Muscle of leg (tissue), 3 donors: ENCODE measurements at regions not wholly inside any gene's neighbourhood (a gene's known extent, or its start where the extent isn't known, plus 50 kb on each side); places are given as distances from the start of the nearest gene placed in this dataset.

ENCODE experiments used
- DNase-seq: peaks from one replicate; pipeline ENCODE4 v3.0.0; 2013
- H3K27ac ChIP-seq: one replicate; pipeline ENCODE4 v1.5.1; 2013; ENCODE audit warnings: mild to moderate bottlenecking, low read length, control low read depth
- H3K27me3 ChIP-seq: one replicate; pipeline ENCODE4 v1.6.1; 2013; ENCODE audit warnings: low read length; ENCODE audit not compliant: control insufficient read depth, insufficient read depth
- H3K36me3 ChIP-seq: one replicate; pipeline ENCODE4 v1.6.1; 2013; ENCODE audit warnings: low read length; ENCODE audit not compliant: control insufficient read depth, insufficient read depth
- H3K4me1 ChIP-seq: one replicate; pipeline ENCODE4 v1.6.1; 2013; ENCODE audit warnings: low read length; ENCODE audit not compliant: control insufficient read depth, insufficient read depth
- H3K4me3 ChIP-seq: one replicate; pipeline ENCODE4 v1.5.1; 2013; ENCODE audit warnings: low read length, control low read depth
- H3K9me3 ChIP-seq: replicated peaks from 2 replicates; pipeline ENCODE4 v1.6.1; 2013; ENCODE audit warnings: low read depth, low read length; ENCODE audit not compliant: control insufficient read depth
- WGBS: methylation state at CpG from one replicate; pipeline ENCODE4 v1.1.5; 2013; ENCODE audit warnings: missing lambda C conversion rate; ENCODE audit not compliant: insufficient coverage; 5-methylcytosine and 5-hydroxymethylcytosine counted together

DNA sequence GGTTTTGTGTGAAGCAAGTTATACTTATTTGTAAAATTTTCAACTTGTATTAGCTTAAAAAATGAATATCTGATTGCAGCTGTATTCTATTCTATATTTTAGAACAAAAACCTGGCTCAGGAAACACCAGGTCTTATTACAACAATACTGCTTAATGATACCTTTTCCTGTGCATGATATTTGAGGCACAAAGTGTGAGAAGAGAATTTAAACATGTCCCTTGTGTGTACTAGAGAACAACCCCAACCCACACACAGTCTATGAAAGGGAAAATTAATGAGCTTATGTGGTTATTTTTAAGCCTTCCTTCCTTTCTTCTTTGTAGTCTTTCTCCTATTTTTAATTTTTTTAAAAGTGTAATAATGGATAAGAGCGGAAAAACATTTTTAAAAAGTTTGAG is 122.6 kb upstream of the MON1B start:
- Histone ChIP-seq H3K4me3 (no peak overlapping the region), H3K27ac (peak overlapping the region; percentile 6), H3K4me1 (peaks cover 12% of the 10 kb centered on the region), H3K9me3 (no peaks in the 10 kb centered on the region), H3K27me3 (no peaks in the 10 kb centered on the region), H3K36me3 (no peaks in the 10 kb centered on the region)
- no CpG with 5 or more reads among the region's 1 CpG for WGBS
- peak; percentile 43 for DNase-seq

DNA sequence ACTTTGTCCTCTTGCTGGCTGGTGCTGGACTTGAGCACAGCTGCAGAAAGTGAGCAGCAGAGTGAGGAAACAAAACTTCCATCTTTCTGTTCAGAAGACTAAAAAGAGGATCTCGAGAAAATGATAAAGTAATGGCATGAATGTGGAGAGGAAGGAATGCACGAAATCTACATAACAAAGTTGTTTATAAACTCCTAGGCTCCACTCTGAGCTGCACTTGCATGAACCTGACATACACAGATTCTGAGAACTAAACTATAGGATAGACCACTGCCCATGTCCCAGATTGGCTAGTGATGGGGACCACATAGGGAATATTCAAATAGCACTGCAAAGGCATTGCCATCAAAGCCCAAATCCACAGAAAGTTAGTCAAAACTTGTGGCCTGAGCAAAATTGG is 121.1 kb upstream of the MON1B start:
- H3K36me3 ChIP-seq, result no peaks in the 10 kb centered on the region
- DNase-seq, result no peak
- no peaks in the 10 kb centered on the region for H3K4me1 ChIP-seq
- no peaks in the 10 kb centered on the region for H3K9me3 ChIP-seq
- no peak overlapping the region for H3K4me3 ChIP-seq
- H3K27ac ChIP-seq, result no peak overlapping the region
- H3K27me3 ChIP-seq, result no peaks in the 10 kb centered on the region
- no CpG with 5 or more reads among the region's 2 CpGs for WGBS

DNA sequence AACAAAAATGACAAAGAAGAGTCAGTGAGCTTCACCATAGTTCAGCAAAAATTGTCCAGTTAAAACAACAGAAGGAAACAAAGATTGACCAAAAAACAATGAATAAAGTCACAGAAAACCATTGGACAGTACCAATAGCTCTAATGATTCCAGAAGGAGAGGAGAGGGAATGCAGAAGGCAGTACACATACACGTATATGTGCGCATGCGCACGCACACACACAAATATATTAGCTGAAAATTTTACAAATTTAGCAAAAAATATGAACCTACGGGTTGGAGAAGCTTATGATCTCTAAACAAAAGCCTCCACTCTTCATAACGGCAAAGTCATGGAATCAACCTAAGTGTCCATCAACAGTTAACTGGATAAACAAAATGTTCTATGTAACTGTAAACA is 120.3 kb upstream of the MON1B start:
- Histone ChIP-seq H3K36me3 (no peaks in the 10 kb centered on the region), H3K27ac (no peak overlapping the region), H3K4me3 (no peak overlapping the region), H3K27me3 (no peaks in the 10 kb centered on the region), H3K4me1 (no peaks in the 10 kb centered on the region), H3K9me3 (no peaks in the 10 kb centered on the region)
- DNase-seq, result no peak
- WGBS, result no CpG with 5 or more reads among the region's 6 CpGs

DNA sequence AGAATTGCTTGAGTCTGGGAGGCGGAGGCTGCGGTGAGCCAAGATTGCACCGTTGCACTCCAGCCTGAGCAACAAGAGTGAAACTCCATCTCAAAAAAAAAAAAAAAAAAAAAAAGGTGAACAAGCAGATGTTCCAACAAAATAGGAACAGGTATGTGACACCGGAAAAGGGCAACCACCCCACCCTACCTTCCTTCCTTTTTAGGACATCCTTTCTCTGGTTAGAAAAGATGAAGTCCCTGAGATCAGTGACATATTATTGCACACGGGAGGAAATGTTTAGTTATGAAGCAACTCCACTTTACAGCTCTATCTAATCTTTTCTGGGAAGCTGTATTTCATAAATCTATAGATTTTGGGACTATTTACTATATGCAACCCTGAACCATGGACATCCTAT is 114.2 kb upstream of the MON1B start:
- H3K36me3 ChIP-seq, result no peaks in the 10 kb centered on the region
- no peaks in the 10 kb centered on the region for H3K27me3 ChIP-seq
- no peaks in the 10 kb centered on the region for H3K4me1 ChIP-seq
- DNase-seq, result no peak
- H3K27ac ChIP-seq, result no peak overlapping the region
- no CpG with 5 or more reads among the region's 5 CpGs for WGBS
- H3K4me3 ChIP-seq, result no peak overlapping the region
- no peaks in the 10 kb centered on the region for H3K9me3 ChIP-seq

DNA sequence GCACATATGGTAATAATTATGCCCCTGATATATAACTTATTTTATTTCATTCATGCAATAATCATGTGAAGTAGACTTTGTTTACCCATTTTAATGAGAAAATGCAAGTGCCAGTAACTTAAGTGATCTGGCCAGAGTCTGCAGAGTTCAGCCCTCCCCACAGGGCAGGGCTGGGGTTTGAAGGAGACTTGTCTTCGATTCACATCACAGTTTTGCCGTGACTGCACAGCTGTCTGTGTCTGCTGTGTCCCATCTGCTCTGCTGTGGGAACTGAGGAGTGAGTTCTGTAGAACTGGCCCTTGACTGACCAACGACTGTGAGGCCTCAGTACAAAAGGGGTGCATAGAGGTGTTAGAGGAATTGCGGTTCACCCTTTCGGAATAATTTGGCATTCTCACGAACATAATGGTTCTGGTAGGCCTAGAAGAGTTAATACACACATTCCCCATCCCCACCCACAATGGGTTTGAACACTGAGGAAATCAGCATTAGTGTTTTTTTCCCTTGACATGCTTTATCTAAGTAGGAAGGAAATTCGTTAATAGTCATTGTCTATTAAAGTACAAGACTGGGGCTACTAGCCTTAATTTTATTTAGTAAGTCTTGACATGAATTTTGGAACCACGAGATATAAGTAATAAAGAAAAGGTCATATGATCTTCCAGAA is 113.6 kb upstream of the MON1B start:
- no peaks in the 10 kb centered on the region for H3K4me1 ChIP-seq
- H3K27ac ChIP-seq, result no peak overlapping the region
- DNase-seq, result no peak
- no peak overlapping the region for H3K4me3 ChIP-seq
- no peaks in the 10 kb centered on the region for H3K36me3 ChIP-seq
- H3K27me3 ChIP-seq, result no peaks in the 10 kb centered on the region
- 53% methylated on average over 2 of the region's 8 CpGs for WGBS
- no peaks in the 10 kb centered on the region for H3K9me3 ChIP-seq

DNA sequence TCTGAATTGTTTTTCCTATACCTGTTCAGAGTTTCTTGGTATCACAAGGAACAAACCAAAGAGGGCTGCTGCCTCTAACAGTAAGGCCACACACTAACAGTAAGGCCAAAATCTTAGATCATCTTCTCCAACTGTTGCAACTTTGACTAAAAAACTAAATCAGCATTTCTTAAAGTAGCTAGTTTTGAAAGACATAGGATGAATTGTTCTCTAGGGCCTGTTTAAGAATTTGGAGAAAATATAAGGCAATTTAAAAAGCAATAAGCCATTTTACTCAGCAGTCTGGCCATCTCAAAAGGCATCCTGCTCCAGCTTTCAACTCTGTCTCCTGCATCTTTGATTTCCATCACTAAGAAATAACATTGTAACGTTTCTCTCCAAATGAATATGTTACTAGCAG is 105.0 kb upstream of the MON1B start:
- no CpG with 5 or more reads among the region's 1 CpG for WGBS
- peak; percentile 82 for DNase-seq

DNA sequence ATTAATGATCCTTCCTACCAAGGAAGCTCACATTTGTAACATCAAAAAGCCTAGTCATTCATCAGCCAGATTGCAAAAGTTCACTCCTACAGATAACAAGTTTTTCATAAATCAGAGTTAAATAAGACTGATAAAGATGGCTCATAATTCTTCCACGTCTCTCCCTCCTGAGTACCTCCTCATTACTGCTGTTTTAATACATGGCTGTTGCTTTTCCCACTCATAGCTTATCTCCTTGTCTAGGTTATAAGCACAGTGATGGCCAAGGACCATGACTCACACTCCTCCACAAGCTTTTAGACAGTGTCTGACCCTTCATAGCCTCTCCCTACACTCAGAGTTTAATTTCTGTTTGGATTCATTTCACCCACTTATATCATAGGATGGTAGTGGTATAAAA is 100.9 kb upstream of the MON1B start:
- WGBS, result 86% methylated on average over 1 of the region's 1 CpG
- Histone ChIP-seq H3K27ac (no peak overlapping the region), H3K9me3 (no peaks in the 10 kb centered on the region), H3K36me3 (no peaks in the 10 kb centered on the region), H3K4me3 (no peak overlapping the region), H3K4me1 (no peaks in the 10 kb centered on the region), H3K27me3 (no peaks in the 10 kb centered on the region)
- DNase-seq, result no peak

More for the DNA sequence above, 105.0 kb upstream of the MON1B start:
- Histone ChIP-seq H3K9me3 (no peaks in the 10 kb centered on the region), H3K27me3 (no peaks in the 10 kb centered on the region), H3K27ac (no peak overlapping the region), H3K4me3 (no peak overlapping the region), H3K4me1 (no peaks in the 10 kb centered on the region), H3K36me3 (no peaks in the 10 kb centered on the region)

DNA sequence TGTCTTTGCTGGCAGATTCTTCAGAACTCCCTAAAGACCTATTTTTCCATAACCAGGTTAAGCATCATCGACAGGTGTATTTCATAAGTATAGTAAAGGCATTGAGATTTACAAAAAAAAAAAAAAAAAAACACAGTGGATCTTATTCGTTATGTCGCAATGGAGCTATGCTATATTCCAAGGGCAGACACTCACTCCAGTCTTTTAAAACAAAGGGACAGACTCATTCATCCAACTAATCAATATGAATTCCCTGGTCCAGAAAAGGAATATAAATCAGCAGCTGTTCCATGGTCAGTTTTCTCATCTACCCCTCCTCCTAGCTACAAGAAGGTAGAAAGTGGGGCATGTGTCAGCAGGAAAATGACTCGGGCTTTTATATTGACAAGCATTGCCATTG is 97.7 kb upstream of the MON1B start:
- Histone ChIP-seq H3K4me1 (no peaks in the 10 kb centered on the region), H3K27ac (no peak overlapping the region), H3K27me3 (no peaks in the 10 kb centered on the region), H3K4me3 (no peak overlapping the region), H3K9me3 (no peaks in the 10 kb centered on the region), H3K36me3 (no peaks in the 10 kb centered on the region)
- DNase-seq, result no peak
- WGBS, result 86% methylated on average over 1 of the region's 4 CpGs

DNA sequence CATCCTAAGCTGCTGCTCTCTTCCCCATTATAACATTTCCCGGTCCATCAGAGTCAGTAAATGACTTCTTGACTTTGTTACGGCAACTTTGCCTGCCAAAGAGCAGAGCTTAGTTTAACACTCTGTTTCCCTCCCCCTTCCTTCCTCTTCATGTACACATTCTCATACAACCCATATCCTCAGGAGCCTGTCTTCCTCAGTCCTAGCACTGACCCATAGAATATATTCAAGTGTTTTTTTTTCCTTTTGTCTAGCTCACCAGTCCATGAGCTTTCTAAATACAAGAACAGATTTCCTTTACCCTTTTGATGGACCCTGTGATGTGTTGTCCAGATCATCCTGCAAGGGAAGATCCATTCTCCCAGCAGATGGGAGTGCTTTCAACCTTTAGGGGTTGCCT is 97.0 kb upstream of the MON1B start:
- Histone ChIP-seq H3K27me3 (no peaks in the 10 kb centered on the region), H3K27ac (no peak overlapping the region), H3K9me3 (no peaks in the 10 kb centered on the region), H3K4me3 (no peak overlapping the region), H3K4me1 (no peaks in the 10 kb centered on the region), H3K36me3 (no peaks in the 10 kb centered on the region)
- DNase-seq, result peak; percentile 36
- WGBS, result 53% methylated on average over 2 of the region's 2 CpGs

DNA sequence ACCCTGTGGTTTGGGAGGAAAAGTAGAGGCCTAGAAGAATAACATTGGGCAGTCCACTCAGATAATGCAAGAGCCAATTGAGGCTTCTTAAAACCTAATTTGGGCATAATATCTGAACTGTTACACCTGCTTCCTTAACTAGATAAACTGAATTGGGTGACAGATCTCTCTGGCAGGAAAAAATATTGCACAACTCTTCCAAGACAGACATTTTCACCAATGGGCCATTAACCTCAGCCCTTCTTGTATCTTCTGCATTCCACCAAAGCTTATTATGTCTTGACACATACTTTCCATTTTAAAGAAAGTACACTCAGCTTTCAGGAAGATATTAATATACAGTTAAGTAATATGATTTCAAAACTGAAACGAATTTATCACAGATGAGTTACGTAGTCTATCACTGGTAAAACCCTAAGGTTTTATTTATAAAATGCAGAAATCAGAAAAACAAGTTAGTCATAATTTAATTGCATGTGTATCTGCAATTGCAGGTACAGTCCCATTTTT is 79.9 kb upstream of the MON1B start:
- Histone ChIP-seq H3K4me3 (no peak overlapping the region), H3K27ac (no peak overlapping the region), H3K36me3 (no peaks in the 10 kb centered on the region), H3K4me1 (no peaks in the 10 kb centered on the region), H3K27me3 (no peaks in the 10 kb centered on the region), H3K9me3 (no peaks in the 10 kb centered on the region)
- no peak for DNase-seq
- WGBS, result no CpG with 5 or more reads among the region's 2 CpGs

DNA sequence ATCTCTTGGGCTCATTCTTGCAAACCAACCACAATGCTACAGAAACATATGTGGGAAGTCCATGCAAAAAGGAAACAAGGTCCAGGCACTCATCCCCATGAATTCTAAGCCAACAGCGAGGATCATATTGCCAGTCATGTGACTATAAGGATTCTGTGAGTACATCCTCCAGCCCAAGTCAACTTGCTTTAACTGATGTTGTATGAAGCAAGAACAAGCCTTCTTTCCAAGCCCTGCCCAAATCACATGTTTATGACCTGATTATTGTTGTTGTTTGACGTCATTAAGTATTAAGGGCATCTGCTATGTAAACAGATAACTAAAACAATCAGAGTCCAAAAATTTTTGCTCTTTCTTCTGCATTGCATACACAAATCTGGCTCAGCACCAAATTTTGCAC is 78.2 kb upstream of the MON1B start:
- no peaks in the 10 kb centered on the region for H3K9me3 ChIP-seq
- no CpG with 5 or more reads among the region's 2 CpGs for WGBS
- H3K27me3 ChIP-seq, result no peaks in the 10 kb centered on the region
- H3K4me1 ChIP-seq, result no peaks in the 10 kb centered on the region
- no peak overlapping the region for H3K4me3 ChIP-seq
- DNase-seq, result no peak
- H3K36me3 ChIP-seq, result no peaks in the 10 kb centered on the region
- H3K27ac ChIP-seq, result no peak overlapping the region
